ENCODE measurements at regions not wholly inside any gene's neighbourhood (a gene's known extent, or its start where the extent isn't known, plus 50 kb on each side); places are given as distances from the start of the nearest gene placed in this dataset.

DNA sequence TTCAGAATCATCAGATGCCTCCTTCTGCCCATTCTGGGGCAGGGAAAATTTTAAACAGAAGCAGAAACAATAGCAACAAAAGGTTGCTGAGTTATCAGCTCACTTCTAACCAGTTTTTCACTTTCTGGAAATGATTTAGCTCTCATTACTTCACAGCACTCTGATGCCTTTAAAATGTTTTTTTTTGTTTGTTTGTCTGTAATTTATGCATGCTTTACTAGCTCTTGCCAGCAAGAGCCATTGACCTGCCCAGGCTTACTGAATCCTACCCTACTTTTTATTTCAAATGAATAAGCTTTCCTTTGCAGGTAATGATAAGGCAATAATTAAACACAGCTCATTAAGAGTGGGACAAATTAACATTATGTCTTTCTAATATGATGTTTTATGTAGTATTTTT, 466.1 kb upstream of the NOVA1 start:
- ATAC-seq (ENCODE audit: low read depth) (no peak), DNase-seq (no peak)
- no peak overlapping the region for H3K14ac ChIP-seq (replicated peaks; ENCODE audit: low read depth, low read length)
- in situ Hi-C loops (cut with MboI; ENCODE audit: low sequenced_read_pairs) (no loop called here), dilution Hi-C loops (cut with HindIII; ENCODE audit: low sequenced_read_pairs, unreplicated experiment) (no loop called here), intact Hi-C loops (cut with micrococcal nuclease) (no loop called here)
- no peak overlapping the region for H3K56ac ChIP-seq (ENCODE audit: extremely low read depth, insufficient read depth, low read length)
- no peaks in the 10 kb centered on the region for H3K36me3 ChIP-seq (ENCODE audit: control insufficient read depth, insufficient read depth, low read length)
- H4K20me1 ChIP-seq (ENCODE audit: insufficient read depth, low read length), result no peaks in the 10 kb centered on the region
- no peak overlapping the region for H2AK9ac ChIP-seq (replicated peaks; ENCODE audit: low read depth, low read length, poor library complexity)
- H3K27me3 ChIP-seq (ENCODE audit: control insufficient read depth, insufficient read depth, low read length), result no peaks in the 10 kb centered on the region
- H3K18ac ChIP-seq (ENCODE audit: low read depth, low read length), result no peak overlapping the region
- TF ChIP-seq CEBPB (IDR thresholded peaks at IDR 0.05; ENCODE audit: low read depth, low read length), result no peak
- no peak for TF ChIP-seq RAD21 (IDR thresholded peaks at IDR 0.05; ENCODE audit: low read length)
- TF ChIP-seq BHLHE40 (IDR thresholded peaks at IDR 0.05; ENCODE audit: low read depth, low read length), result no peak
- no peak for TF ChIP-seq RCOR1 (IDR thresholded peaks at IDR 0.05; ENCODE audit: insufficient replicate concordance, low read length)
- no peak overlapping the region for H2BK15ac ChIP-seq (ENCODE audit: low read depth, low read length)
- H3K27ac ChIP-seq (ENCODE audit: insufficient read depth, low read length), result no peak overlapping the region
- no peak overlapping the region for H3K23ac ChIP-seq (ENCODE audit: low read depth, low read length)
- no peak overlapping the region for H3K4me2 ChIP-seq (ENCODE audit: low read depth, low read length)
- H4K5ac ChIP-seq (ENCODE audit: low read depth, low read length), result no peak overlapping the region
- H4K8ac ChIP-seq (ENCODE audit: low read depth in 2 of 2, low read length in 2 of 2), result no peak overlapping the region
- H3K4me1 ChIP-seq (ENCODE audit: control insufficient read depth, insufficient read depth, low read length), result no peaks in the 10 kb centered on the region
- H2BK5ac ChIP-seq (ENCODE audit: low read depth, low read length, poor library complexity, severe bottlenecking), result no peak overlapping the region
- BruUV-seq (replicated peaks), result no TSS peak
- no peak overlapping the region for H3K4ac ChIP-seq (ENCODE audit: low read depth, low read length)
- H2AFZ ChIP-seq (replicated peaks; ENCODE audit: low read length, poor library complexity), result no peak overlapping the region
- H3K79me1 ChIP-seq (ENCODE audit: low read depth in 1 of 2, low read length in 2 of 2), result no peaks in the 10 kb centered on the region
- H4K91ac ChIP-seq (ENCODE audit: insufficient read depth, low read depth, low read length), result no peak overlapping the region
- H2AK5ac ChIP-seq (ENCODE audit: low read depth, low read length), result no peak overlapping the region
- H3K9me3 ChIP-seq (ENCODE audit: control insufficient read depth, insufficient read depth, low read length), result peaks cover 5% of the 10 kb centered on the region; the same call in 1 of the 2 replicates
- H2BK20ac ChIP-seq (ENCODE audit: low read depth, low read length), result no peak overlapping the region
- ChIA-PET CTCF (interaction anchor here (0.6 kb wide), 1 partner anchor 47 kb away, joined by 5 read pairs; no protein-coding TSS in a partner anchor), POLR2A (ENCODE audit: unreplicated experiment) (no interaction called here)
- no peaks in the 10 kb centered on the region for H3K9me1 ChIP-seq (ENCODE audit: insufficient read depth, low read length)
- H3K9ac ChIP-seq (ENCODE audit: low read depth, low read length), result no peak overlapping the region
- no peak overlapping the region for H3K4me3 ChIP-seq (ENCODE audit: insufficient read depth, low read depth, low read length)
- no peak overlapping the region for H2BK120ac ChIP-seq (ENCODE audit: low read depth, low read length)

All from IMR-90 (cell line).